ENCODE measurements at regions not wholly inside any gene's neighbourhood (a gene's known extent, or its start where the extent isn't known, plus 50 kb on each side); places are given as distances from the start of the nearest gene placed in this dataset.

GRCh38 chr21:31537872-31538576 is 121.5 kb upstream of the SOD1 start:
- no peak for TF ChIP-seq RARB (CRISPR knock-in tag; IDR thresholded peaks at IDR 0.05)
- TF ChIP-seq PATZ1 (CRISPR knock-in tag; IDR thresholded peaks at IDR 0.05; ENCODE audit: borderline replicate concordance), result no peak
- TF ChIP-seq ZFP3 (CRISPR knock-in tag; IDR thresholded peaks at IDR 0.05), result no peak
- no peak for TF ChIP-seq TOX (CRISPR knock-in tag; IDR thresholded peaks at IDR 0.05; ENCODE audit: borderline replicate concordance)
- TF ChIP-seq, protein P1, sequence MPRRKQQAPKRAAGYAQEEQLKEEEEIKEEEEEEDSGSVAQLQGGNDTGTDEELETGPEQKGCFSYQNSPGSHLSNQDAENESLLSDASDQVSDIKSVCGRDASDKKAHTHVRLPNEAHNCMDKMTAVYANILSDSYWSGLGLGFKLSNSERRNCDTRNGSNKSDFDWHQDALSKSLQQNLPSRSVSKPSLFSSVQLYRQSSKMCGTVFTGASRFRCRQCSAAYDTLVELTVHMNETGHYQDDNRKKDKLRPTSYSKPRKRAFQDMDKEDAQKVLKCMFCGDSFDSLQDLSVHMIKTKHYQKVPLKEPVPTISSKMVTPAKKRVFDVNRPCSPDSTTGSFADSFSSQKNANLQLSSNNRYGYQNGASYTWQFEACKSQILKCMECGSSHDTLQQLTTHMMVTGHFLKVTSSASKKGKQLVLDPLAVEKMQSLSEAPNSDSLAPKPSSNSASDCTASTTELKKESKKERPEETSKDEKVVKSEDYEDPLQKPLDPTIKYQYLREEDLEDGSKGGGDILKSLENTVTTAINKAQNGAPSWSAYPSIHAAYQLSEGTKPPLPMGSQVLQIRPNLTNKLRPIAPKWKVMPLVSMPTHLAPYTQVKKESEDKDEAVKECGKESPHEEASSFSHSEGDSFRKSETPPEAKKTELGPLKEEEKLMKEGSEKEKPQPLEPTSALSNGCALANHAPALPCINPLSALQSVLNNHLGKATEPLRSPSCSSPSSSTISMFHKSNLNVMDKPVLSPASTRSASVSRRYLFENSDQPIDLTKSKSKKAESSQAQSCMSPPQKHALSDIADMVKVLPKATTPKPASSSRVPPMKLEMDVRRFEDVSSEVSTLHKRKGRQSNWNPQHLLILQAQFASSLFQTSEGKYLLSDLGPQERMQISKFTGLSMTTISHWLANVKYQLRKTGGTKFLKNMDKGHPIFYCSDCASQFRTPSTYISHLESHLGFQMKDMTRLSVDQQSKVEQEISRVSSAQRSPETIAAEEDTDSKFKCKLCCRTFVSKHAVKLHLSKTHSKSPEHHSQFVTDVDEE (CRISPR knock-in tag; IDR thresholded peaks at IDR 0.05), result no peak

All from SK-N-SH treated with all-trans-retinoic acid at 6 μM for 48 hours (cell line).